ENCODE measurements at regions not wholly inside any gene's neighbourhood (a gene's known extent, or its start where the extent isn't known, plus 50 kb on each side); places are given as distances from the start of the nearest gene placed in this dataset.
"Not testable (repeated sequence)": the region's sequence is repeated elsewhere in the genome, so short reads cannot be mapped to it uniquely, and the experiment has no call there.

- POLR2A ChIA-PET = no interaction called here
- H3K4me3 Mint-ChIP-seq = no peak overlapping the region
- no peaks in the 10 kb centered on the region for H3K36me3 Mint-ChIP-seq
- DNase-seq (no peak), ATAC-seq (no peak)
- H3K9me3 Mint-ChIP-seq = no peaks in the 10 kb centered on the region
- H3K27ac Mint-ChIP-seq = no peak overlapping the region
- peaks cover 3 to 44% (median 12%) of the 10 kb centered on the region in 5 donors for H3K27me3 Mint-ChIP-seq
- H3K4me1 Mint-ChIP-seq = no peaks in the 10 kb centered on the region
Observed at GRCh38 chr1:208465786-208466590, 221.8 kb upstream of the PLXNA2 start.

DNA sequence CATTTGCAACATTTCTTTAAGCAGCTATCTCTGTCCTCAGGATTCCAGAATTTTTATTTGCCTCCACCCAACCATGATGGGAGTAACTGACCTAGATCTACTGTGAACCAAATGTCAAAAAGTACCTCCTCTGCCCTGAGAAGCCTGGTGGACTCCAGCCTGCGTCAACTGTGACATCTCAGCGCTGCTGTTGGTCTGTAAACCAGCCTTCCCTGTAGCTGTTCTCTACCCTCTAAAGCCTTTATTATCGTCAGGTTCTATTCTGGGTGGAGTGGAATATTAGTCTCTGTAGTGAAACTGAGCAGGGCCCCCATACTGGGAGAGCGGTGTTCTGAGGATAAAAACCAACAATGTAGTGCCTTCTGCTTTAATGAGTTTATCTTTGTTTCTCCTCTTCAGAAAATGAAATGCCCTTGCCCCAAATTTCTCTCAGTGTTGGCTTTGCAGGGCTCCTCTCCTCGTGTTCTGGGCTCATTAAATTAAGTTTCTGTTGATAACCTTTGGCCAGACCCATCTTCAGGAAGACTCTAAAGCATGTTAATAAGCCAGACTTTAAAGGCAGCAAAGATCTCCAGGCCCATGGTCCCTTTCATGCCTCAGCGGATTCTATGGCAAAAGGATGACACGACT, 223.1 kb upstream of the PLXNA2 start:
- Mint-ChIP-seq H3K36me3 (no peaks in the 10 kb centered on the region), H3K4me3 (no peak overlapping the region), H3K27ac (no peak overlapping the region), H3K4me1 (no peaks in the 10 kb centered on the region), H3K9me3 (no peaks in the 10 kb centered on the region), H3K27me3 (peaks cover 3 to 34% (median 9%) of the 10 kb centered on the region in 5 donors)
- POLR2A ChIA-PET = no interaction called here
- no peak for ATAC-seq
- no peak for DNase-seq

- no peak for DNase-seq
- peaks cover 7 to 37% (median 15%) of the 10 kb centered on the region in 5 donors for H3K27me3 Mint-ChIP-seq
- no peak overlapping the region for H3K27ac Mint-ChIP-seq
- H3K9me3 Mint-ChIP-seq = no peaks in the 10 kb centered on the region
- POLR2A ChIA-PET = no interaction called here
- no peaks in the 10 kb centered on the region for H3K36me3 Mint-ChIP-seq
- no peak overlapping the region for H3K4me3 Mint-ChIP-seq
- no peaks in the 10 kb centered on the region for H3K4me1 Mint-ChIP-seq
- ATAC-seq = no peak
Observed at GRCh38 chr1:208475449-208475848, 231.3 kb upstream of the PLXNA2 start.

DNA sequence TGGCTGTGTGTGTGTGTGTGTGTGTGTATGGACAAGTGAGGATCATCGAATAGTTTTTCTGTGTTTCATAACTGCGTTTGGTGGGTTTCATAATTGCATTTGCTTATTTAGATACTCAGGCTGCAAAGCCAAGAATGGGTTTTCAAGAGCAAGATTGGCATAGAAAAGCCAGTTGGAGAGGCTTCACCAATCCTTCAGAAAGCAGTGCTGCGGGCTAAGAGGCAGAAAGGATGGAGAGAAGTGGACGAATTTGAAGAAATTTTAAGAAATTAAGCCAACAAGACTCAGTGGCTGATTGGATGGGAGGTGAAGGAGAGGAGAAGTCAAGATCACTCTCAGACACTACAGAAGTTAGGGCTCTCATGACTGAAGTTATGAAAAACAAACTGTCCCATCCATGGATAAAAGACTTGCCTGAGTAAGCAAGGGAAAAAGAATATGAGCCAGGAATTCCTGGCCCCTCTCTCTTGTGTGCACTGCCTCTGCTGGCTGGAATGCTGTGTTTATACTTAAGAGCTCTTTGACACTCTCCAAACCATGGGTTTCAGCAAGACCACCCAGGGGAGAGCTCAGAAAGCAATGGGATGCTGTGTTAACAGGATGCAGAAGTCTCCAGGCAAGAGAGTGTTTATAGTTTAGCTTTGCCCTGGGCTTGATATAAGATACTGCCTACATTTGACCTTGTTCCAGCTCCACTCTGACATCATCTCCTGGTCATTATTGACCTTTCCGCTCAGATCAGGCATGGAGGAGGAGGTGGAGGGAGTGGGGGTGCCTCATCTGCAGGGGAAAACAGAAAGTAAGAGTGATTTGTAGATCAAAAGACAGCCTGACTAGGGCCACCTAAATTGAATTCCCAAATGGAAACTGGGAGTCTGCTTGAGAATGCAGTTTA, 232.0 kb upstream of the PLXNA2 start:
- POLR2A ChIA-PET = no interaction called here
- Mint-ChIP-seq H3K27ac (no peak overlapping the region), H3K9me3 (no peaks in the 10 kb centered on the region), H3K27me3 (peaks cover 7 to 37% (median 15%) of the 10 kb centered on the region in 5 donors), H3K36me3 (no peaks in the 10 kb centered on the region), H3K4me1 (no peaks in the 10 kb centered on the region), H3K4me3 (no peak overlapping the region)
- ATAC-seq (no peak), DNase-seq (no peak)

- Mint-ChIP-seq H3K27me3 (peaks cover 7 to 37% (median 15%) of the 10 kb centered on the region in 5 donors), H3K4me1 (no peaks in the 10 kb centered on the region), H3K36me3 (no peaks in the 10 kb centered on the region), H3K27ac (no peak overlapping the region), H3K4me3 (no peak overlapping the region), H3K9me3 (no peaks in the 10 kb centered on the region)
- ATAC-seq (no peak), DNase-seq (no peak)
- POLR2A ChIA-PET = no interaction called here
Observed at GRCh38 chr1:208476846-208477170, 232.6 kb upstream of the PLXNA2 start.

- no peaks in the 10 kb centered on the region for H3K36me3 Mint-ChIP-seq
- peaks cover 2 to 25% (median 12%) of the 10 kb centered on the region in 5 donors for H3K27me3 Mint-ChIP-seq
- POLR2A ChIA-PET = no interaction called here
- H3K4me3 Mint-ChIP-seq = no peak overlapping the region
- H3K9me3 Mint-ChIP-seq = no peaks in the 10 kb centered on the region
- DNase-seq (no peak), ATAC-seq (no peak)
- H3K27ac Mint-ChIP-seq = no peak overlapping the region
- H3K4me1 Mint-ChIP-seq = no peaks in the 10 kb centered on the region
Observed at GRCh38 chr1:208479435-208479834, 235.3 kb upstream of the PLXNA2 start.

DNA sequence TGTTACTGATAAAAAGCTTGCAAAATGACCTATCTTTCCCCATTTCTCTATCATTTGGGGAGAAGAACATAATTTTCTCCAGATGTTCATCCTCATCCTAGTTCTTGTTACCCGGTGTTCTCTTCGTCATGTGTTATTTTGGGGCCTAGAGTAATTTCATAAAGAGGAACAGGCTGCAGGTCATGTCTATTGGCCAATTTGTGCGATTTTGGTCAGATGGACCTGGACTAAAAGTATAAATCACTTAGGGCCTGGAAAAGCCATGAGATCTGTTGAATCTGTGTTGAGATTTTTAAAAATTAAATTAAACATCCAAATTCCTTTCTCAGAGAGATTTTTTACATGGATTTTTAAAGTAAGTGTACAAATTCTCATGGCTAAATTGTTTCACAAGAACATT, 241.3 kb upstream of the PLXNA2 start:
- Mint-ChIP-seq H3K36me3 (no peaks in the 10 kb centered on the region), H3K4me1 (no peaks in the 10 kb centered on the region), H3K27ac (no peak overlapping the region), H3K4me3 (no peak overlapping the region), H3K9me3 (no peaks in the 10 kb centered on the region), H3K27me3 (peaks cover 0 to 9% (median 2%) of the 10 kb centered on the region in 5 donors)
- DNase-seq (no peak), ATAC-seq (no peak)
- POLR2A ChIA-PET = no interaction called here

DNA sequence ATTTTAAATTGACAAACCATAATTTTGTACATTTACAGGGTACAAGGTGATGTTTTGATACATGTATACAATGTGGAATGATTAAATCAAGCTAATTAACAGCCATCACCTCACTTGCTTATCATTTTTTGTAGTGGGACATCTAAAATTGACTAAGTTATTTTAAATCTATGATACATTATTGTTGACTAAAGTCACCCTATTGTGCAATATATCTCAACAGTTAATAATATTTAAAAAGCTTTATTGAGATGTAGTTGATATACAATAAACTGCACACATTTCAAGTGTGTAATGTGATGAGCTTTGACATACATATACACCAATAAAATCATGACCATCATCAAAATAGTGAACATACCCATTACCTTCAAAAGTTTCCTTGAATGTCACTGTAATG, 242.5 kb upstream of the PLXNA2 start:
- Mint-ChIP-seq H3K4me3 (no peak overlapping the region), H3K9me3 (no peaks in the 10 kb centered on the region), H3K27me3 (peaks cover 0 to 9% (median 2%) of the 10 kb centered on the region in 5 donors), H3K27ac (no peak overlapping the region), H3K4me1 (no peaks in the 10 kb centered on the region), H3K36me3 (no peaks in the 10 kb centered on the region)
- POLR2A ChIA-PET = no interaction called here
- DNase-seq (no peak), ATAC-seq (no peak)

- DNase-seq, H3K4me3 Mint-ChIP-seq, H3K9me3 Mint-ChIP-seq, H3K27ac Mint-ChIP-seq, POLR2A ChIA-PET, ATAC-seq, H3K4me1 Mint-ChIP-seq, H3K36me3 Mint-ChIP-seq: not testable (repeated sequence)
- peaks cover 0 to 11% (median 2%) of the 10 kb centered on the region in 5 donors for H3K27me3 Mint-ChIP-seq
Observed at GRCh38 chr1:208488432-208488831, 244.2 kb upstream of the PLXNA2 start.

DNA sequence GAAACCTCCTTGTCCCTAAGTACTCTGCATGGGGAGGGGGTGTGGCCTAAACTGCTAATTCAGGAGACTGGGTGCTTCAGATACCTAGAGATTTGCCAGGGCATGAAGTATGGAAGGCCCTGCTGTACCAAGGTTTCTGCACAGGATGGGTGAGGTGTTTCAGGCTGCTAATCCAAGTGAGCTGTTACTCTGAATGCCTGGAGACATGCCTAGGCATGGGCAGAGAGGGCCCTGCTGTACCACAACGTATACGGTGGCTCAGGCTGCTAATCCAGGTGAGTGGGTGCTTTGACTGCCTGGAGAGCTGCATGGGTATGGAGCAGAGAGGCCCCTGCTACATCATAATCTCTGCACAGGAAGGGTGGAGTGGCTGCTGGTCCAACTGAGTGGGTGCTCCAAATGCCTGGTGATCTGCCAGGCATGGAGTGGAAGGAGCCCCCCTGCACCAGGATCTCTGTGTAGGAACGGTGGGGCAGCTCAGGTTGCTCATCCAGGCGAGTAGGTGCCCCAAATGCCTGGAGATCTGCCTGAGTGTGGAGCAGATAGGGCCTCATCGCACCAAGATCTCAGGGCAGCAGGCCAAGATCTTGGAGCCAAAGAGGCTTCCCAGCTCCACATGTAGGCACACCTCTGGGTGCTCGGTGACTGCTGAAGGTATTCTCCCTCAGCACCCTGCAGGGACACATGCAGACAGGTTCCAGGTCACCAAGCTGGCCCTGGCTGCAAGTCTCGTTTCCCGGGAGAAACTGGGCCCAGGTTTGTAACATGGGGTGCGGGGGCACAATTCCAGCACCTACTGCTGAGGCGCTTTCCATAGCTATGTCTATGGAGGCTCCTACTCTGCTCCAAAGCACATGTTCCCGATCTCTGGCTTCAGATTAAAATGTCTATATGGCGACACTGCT, 252.5 kb upstream of the PLXNA2 start:
- ATAC-seq = no peak
- peaks cover 7 to 78% (median 24%) of the 10 kb centered on the region in 5 donors for H3K27me3 Mint-ChIP-seq
- no peak for DNase-seq
- no peaks in the 10 kb centered on the region for H3K4me1 Mint-ChIP-seq
- POLR2A ChIA-PET = no interaction called here
- H3K4me3 Mint-ChIP-seq = no peak overlapping the region
- H3K36me3 Mint-ChIP-seq = peaks cover 0 to 4% (median 0%) of the 10 kb centered on the region in 3 donors
- H3K27ac Mint-ChIP-seq = no peak overlapping the region
- H3K9me3 Mint-ChIP-seq = peaks cover 0 to 18% (median 0%) of the 10 kb centered on the region in 9 donors

DNA sequence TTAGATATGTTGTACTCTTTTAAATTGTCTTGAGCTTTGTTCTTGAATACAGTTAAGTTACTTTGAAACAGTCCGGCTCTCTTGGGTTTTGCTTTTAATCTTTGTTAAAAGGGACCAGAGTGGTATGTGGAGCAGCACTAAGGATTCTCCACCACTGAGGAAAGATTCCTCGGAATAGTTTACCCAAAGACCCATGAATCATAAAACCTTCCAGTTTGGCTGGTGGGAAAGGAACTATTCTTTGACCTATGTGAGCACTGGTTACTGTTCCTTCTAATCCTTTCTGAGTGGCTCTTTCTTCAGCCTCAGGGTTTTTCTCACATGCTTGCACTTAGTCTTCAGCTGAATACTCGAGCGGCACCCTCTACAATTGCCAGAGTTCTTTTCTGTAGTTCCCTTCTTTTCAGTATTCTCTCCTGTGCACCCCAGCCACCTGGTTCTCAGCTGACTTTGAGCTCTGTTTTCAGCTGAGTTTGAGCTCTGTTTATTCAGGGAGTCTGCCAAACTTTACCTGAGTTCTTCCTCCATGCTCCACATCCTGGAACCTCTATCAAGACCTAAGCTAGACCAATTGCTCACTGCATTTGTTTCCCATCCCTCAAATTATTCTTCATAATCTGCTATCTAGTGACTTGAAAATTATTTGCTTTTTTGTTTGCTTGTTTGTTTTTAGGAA, 253.8 kb upstream of the PLXNA2 start:
- no peak overlapping the region for H3K4me3 Mint-ChIP-seq
- POLR2A ChIA-PET = no interaction called here
- DNase-seq = no peak
- ATAC-seq = no peak
- no peaks in the 10 kb centered on the region for H3K4me1 Mint-ChIP-seq
- H3K27me3 Mint-ChIP-seq = peaks cover 7 to 85% (median 29%) of the 10 kb centered on the region in 5 donors
- peaks cover 0 to 18% (median 0%) of the 10 kb centered on the region in 9 donors for H3K9me3 Mint-ChIP-seq
- peaks cover 0 to 4% (median 0%) of the 10 kb centered on the region in 3 donors for H3K36me3 Mint-ChIP-seq
- no peak overlapping the region for H3K27ac Mint-ChIP-seq

DNA sequence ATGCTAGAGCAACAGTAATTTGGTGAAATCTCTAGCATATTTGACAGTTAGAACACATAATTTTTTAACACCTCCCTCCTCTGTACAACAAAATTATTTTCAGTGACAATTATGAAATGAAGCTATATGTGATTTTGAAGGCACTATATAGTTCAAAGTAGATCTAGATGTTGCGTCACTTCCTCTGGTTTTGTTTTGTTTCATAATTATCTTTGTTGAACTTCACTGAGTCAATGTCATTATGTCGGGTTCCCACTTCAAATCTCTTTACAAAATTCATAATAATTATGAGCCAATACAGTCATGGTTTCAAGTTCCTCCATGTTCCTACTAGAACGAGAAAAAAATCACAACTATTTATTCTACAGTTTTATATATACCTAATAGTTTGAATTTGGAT, 254.8 kb upstream of the PLXNA2 start:
- no peak overlapping the region for H3K4me3 Mint-ChIP-seq
- DNase-seq = no peak
- H3K36me3 Mint-ChIP-seq = peaks cover 0 to 4% (median 0%) of the 10 kb centered on the region in 3 donors
- H3K27ac Mint-ChIP-seq = no peak overlapping the region
- no peaks in the 10 kb centered on the region for H3K4me1 Mint-ChIP-seq
- POLR2A ChIA-PET = no interaction called here
- no peak for ATAC-seq
- peaks cover 7 to 85% (median 28%) of the 10 kb centered on the region in 5 donors for H3K27me3 Mint-ChIP-seq
- H3K9me3 Mint-ChIP-seq = peaks cover 0 to 12% (median 0%) of the 10 kb centered on the region in 9 donors

Data from naive thymus-derived CD8-positive, alpha-beta T cell (primary cell).